GM23338 (cell line): ENCODE measurements at regions not wholly inside any gene's neighbourhood (a gene's known extent, or its start where the extent isn't known, plus 50 kb on each side); places are given as distances from the start of the nearest gene placed in this dataset.

Experiments
- ETS1 ChIP-seq: IDR thresholded peaks from 2 replicates; pipeline ENCODE4 v1.6.1; 2016; ENCODE audit warnings: antibody characterized with exemption
- EZH2phosphoT487 ChIP-seq: fragments of 200-600 bp; sonication (generic); IDR thresholded peaks from one replicate; pipeline ENCODE4 v1.8.1; 2018; ENCODE audit warnings: antibody characterized with exemption; ENCODE audit not compliant: unreplicated experiment
- ZNF114 ChIP-seq: fragments of 250-450 bp; sonication (Bioruptor Pico); IDR thresholded peaks from 2 replicates; pipeline ENCODE4 v1.5.0; 2020; ENCODE audit warnings: mild to moderate bottlenecking, moderate library complexity
- TF ChIP-seq, protein P1 (sequence below), 2 experiments: fragments of 200-600 bp in 1 of 2; sonication (generic) in 1 of 2; conservative IDR thresholded peaks; 2 replicates each; pipeline versions ENCODE4 v1.5.1 to v1.6.1; 2016 to 2017; ENCODE audit warnings: antibody characterized with exemption in 2 of 2, low read depth in 2 of 2, mild to moderate bottlenecking in 2 of 2, moderate library complexity in 1 of 2

DNA sequence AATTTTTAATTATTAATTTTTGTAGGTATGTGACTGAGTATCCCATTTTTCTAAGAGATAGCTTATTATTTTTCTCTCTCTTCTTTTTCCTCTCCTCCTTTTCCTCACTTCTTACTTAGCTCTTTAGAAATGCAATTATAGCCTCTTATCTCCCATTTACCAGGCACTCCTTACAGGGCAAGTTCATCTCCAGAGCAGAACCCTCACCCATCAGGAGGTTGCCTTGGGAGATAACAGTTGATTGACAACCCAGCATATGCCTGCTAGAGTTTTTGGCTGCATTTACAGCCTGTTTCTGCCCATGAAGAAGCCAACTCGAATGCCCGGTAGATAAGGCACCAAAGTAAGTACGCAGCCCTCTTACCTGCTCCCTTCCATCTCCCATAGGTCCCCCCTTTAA, 572.9 kb upstream of the ZFP42 start:
- TF ChIP-seq, protein P1, sequence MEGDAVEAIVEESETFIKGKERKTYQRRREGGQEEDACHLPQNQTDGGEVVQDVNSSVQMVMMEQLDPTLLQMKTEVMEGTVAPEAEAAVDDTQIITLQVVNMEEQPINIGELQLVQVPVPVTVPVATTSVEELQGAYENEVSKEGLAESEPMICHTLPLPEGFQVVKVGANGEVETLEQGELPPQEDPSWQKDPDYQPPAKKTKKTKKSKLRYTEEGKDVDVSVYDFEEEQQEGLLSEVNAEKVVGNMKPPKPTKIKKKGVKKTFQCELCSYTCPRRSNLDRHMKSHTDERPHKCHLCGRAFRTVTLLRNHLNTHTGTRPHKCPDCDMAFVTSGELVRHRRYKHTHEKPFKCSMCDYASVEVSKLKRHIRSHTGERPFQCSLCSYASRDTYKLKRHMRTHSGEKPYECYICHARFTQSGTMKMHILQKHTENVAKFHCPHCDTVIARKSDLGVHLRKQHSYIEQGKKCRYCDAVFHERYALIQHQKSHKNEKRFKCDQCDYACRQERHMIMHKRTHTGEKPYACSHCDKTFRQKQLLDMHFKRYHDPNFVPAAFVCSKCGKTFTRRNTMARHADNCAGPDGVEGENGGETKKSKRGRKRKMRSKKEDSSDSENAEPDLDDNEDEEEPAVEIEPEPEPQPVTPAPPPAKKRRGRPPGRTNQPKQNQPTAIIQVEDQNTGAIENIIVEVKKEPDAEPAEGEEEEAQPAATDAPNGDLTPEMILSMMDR (conservative IDR thresholded peaks at IDR 0.05; ENCODE audit: low read depth in 2 of 2) = no peak
- TF ChIP-seq ZNF114 (CRISPR knock-in tag) (no peak), EZH2phosphoT487 (no peak), ETS1 (no peak)
